HG03060 (cell line): ENCODE measurements at regions not wholly inside any gene's neighbourhood (a gene's known extent, or its start where the extent isn't known, plus 50 kb on each side); places are given as distances from the start of the nearest gene placed in this dataset.
"Not testable (repeated sequence)": the region's sequence is repeated elsewhere in the genome, so short reads cannot be mapped to it uniquely, and the experiment has no call there.

Source experiments
- ATAC-seq: cut with Tn5 transposase; IDR thresholded peaks from one replicate; pipeline ENCODE4 v1.9.1; 2021; ENCODE audit warnings: low read depth, moderate number of reproducible peaks; ENCODE audit not compliant: unreplicated experiment

GRCh38 chr17:30693772-30694171 is 130.7 kb downstream of the CRLF3 start:
- ATAC-seq = not testable (repeated sequence)

- ATAC-seq = not testable (repeated sequence)
These were observed 135.1 kb downstream of the CRLF3 start for GRCh38 chr17:30689266-30690000.

- not testable (repeated sequence) for ATAC-seq
These were observed 137.7 kb downstream of the CRLF3 start for GRCh38 chr17:30686538-30687479.

GRCh38 chr17:30682280-30682679 is 142.2 kb downstream of the CRLF3 start:
- not testable (repeated sequence) for ATAC-seq

GRCh38 chr17:30680681-30681080 is 143.8 kb downstream of the CRLF3 start:
- ATAC-seq = not testable (repeated sequence)

- ATAC-seq = no peak
These were observed 146.8 kb downstream of the CRLF3 start for GRCh38 chr17:30677550-30678249.

- ATAC-seq = not testable (repeated sequence)
These were observed 148.6 kb downstream of the CRLF3 start for GRCh38 chr17:30675777-30676492.

- ATAC-seq = not testable (repeated sequence)
These were observed 155.3 kb downstream of the CRLF3 start for GRCh38 chr17:30669217-30669649.

- not testable (repeated sequence) for ATAC-seq
These were observed 155.9 kb downstream of the CRLF3 start for GRCh38 chr17:30668360-30669181.

- ATAC-seq = not testable (repeated sequence)
These were observed 156.7 kb downstream of the CRLF3 start for GRCh38 chr17:30667657-30668359.

GRCh38 chr17:30666838-30667656 is 157.4 kb downstream of the CRLF3 start:
- not testable (repeated sequence) for ATAC-seq

- ATAC-seq = not testable (repeated sequence)
These were observed 160.6 kb downstream of the CRLF3 start for GRCh38 chr17:30663727-30664455.

- ATAC-seq = not testable (repeated sequence)
These were observed 167.3 kb downstream of the CRLF3 start for GRCh38 chr17:30657148-30657547.

GRCh38 chr17:30653038-30653437 is 171.5 kb downstream of the CRLF3 start:
- not testable (repeated sequence) for ATAC-seq

- ATAC-seq = not testable (repeated sequence)
These were observed 172.9 kb downstream of the GOSR1 start for GRCh38 chr17:30650149-30650548.

GRCh38 chr17:30648015-30648620 is 170.9 kb downstream of the GOSR1 start:
- ATAC-seq = not testable (repeated sequence)

GRCh38 chr17:30645875-30646274 is 168.7 kb downstream of the GOSR1 start:
- ATAC-seq = not testable (repeated sequence)
